NCI-H69 (cell line): ENCODE measurements at regions not wholly inside any gene's neighbourhood (a gene's known extent, or its start where the extent isn't known, plus 50 kb on each side); places are given as distances from the start of the nearest gene placed in this dataset.

Source experiments
- DNase-seq: peaks from one replicate; lab custom pipeline; 2025; lab: John Stamatoyannopoulos, UW

GRCh38 chr7:11895337-11895736 lies 63.3 kb upstream of the THSD7A start:
- DNase-seq: peak; percentile 94

GRCh38 chr7:11896663-11897062 lies 64.7 kb upstream of the THSD7A start:
- peak; percentile 76 for DNase-seq

GRCh38 chr7:11899247-11899646 lies 67.2 kb upstream of the THSD7A start:
- no peak for DNase-seq

- DNase-seq: peak; percentile 58
Observed at GRCh38 chr7:11910253-11910652, 78.3 kb upstream of the THSD7A start.

- peak; percentile 91 for DNase-seq
Observed at GRCh38 chr7:11911900-11912299, 79.9 kb upstream of the THSD7A start.

- no peak for DNase-seq
Observed at GRCh38 chr7:11914645-11915044, 82.6 kb upstream of the THSD7A start.

- no peak for DNase-seq
Observed at GRCh38 chr7:11923376-11923930, 91.5 kb upstream of the THSD7A start.

- DNase-seq: no peak
Observed at GRCh38 chr7:11931307-11931706, 99.3 kb upstream of the THSD7A start.

- DNase-seq: peak; percentile 24
Observed at GRCh38 chr7:11934796-11935195, 102.8 kb upstream of the THSD7A start.

GRCh38 chr7:11935905-11936304 lies 103.9 kb upstream of the THSD7A start:
- peak; percentile 43 for DNase-seq

- DNase-seq: no peak
Observed at GRCh38 chr7:11946794-11947193, 114.8 kb upstream of the THSD7A start.

GRCh38 chr7:11950281-11950680 lies 118.3 kb upstream of the THSD7A start:
- peak; percentile 53 for DNase-seq

GRCh38 chr7:11950942-11951341 lies 118.9 kb upstream of the THSD7A start:
- DNase-seq: no peak

- DNase-seq: no peak
Observed at GRCh38 chr7:11951909-11952308, 119.9 kb upstream of the THSD7A start.

GRCh38 chr7:11952972-11953371 lies 121.0 kb upstream of the THSD7A start:
- DNase-seq: no peak

- DNase-seq: peak; percentile 13
Observed at GRCh38 chr7:11956991-11957390, 125.0 kb upstream of the THSD7A start.

GRCh38 chr7:11957956-11958355 lies 126.0 kb upstream of the THSD7A start:
- peak; percentile 87 for DNase-seq

- no peak for DNase-seq
Observed at GRCh38 chr7:11959121-11959520, 127.1 kb upstream of the THSD7A start.

- DNase-seq: no peak
Observed at GRCh38 chr7:11960621-11961020, 128.6 kb upstream of the THSD7A start.

GRCh38 chr7:11969643-11970042 lies 137.6 kb upstream of the THSD7A start:
- DNase-seq: peak; percentile 58

GRCh38 chr7:11970132-11970531 lies 138.1 kb upstream of the THSD7A start:
- no peak for DNase-seq

- no peak for DNase-seq
Observed at GRCh38 chr7:11985376-11985775, 153.4 kb upstream of the THSD7A start.

- no peak for DNase-seq
Observed at GRCh38 chr7:11985971-11986370, 154.0 kb upstream of the THSD7A start.

- peak; percentile 34 for DNase-seq
Observed at GRCh38 chr7:11988186-11988585, 156.2 kb upstream of the THSD7A start.

- DNase-seq: no peak
Observed at GRCh38 chr7:12002428-12002827, 170.4 kb upstream of the THSD7A start.
